Mesenchymal stem cell (in vitro differentiated cells and primary cell): ENCODE measurements at regions not wholly inside any gene's neighbourhood (a gene's known extent, or its start where the extent isn't known, plus 50 kb on each side); places are given as distances from the start of the nearest gene placed in this dataset.

Experiments
- DNase-seq: peaks from one replicate; pipeline ENCODE4 v3.0.0-alpha.2; 2013
- H2AFZ ChIP-seq: one replicate; pipeline ENCODE4 v1.6.1; 2013; ENCODE audit warnings: low read depth, mild to moderate bottlenecking, control low read depth, inconsistent platforms, low read length, moderate library complexity
- H2AK5ac ChIP-seq: 2 replicates; pipeline ENCODE4 v1.6.1; 2013; ENCODE audit warnings: low read length, moderate library complexity, mild to moderate bottlenecking, inconsistent platforms; ENCODE audit not compliant: severe bottlenecking
- H2BK120ac ChIP-seq: one replicate; pipeline ENCODE4 v1.6.1; 2013; ENCODE audit warnings: low read depth, mild to moderate bottlenecking, inconsistent platforms, low read length, moderate library complexity
- H2BK12ac ChIP-seq, 2 experiments: one replicate each; pipeline ENCODE4 v1.6.1; 2013; ENCODE audit warnings: inconsistent platforms in 2 of 2, low read length in 2 of 2, mild to moderate bottlenecking in 2 of 2, moderate library complexity in 2 of 2, control low read depth in 1 of 2
- H2BK15ac ChIP-seq: one replicate; pipeline ENCODE4 v1.6.1; 2013; ENCODE audit warnings: mild to moderate bottlenecking, low read depth, inconsistent platforms; ENCODE audit not compliant: poor library complexity, severe bottlenecking
- H2BK5ac ChIP-seq: 2 replicates; pipeline ENCODE4 v1.6.1; 2013; ENCODE audit warnings: low read depth, mild to moderate bottlenecking, low read length, control low read depth, inconsistent platforms; ENCODE audit not compliant: poor library complexity, severe bottlenecking
- H3K14ac ChIP-seq, 2 experiments: one replicate each; pipeline ENCODE4 v1.6.1; 2013; ENCODE audit warnings: inconsistent platforms in 2 of 2, low read length in 2 of 2, control low read depth in 1 of 2, mild to moderate bottlenecking in 1 of 2, moderate library complexity in 1 of 2
- H3K18ac ChIP-seq, 2 experiments: one replicate each; pipeline ENCODE4 v1.6.1; 2013; ENCODE audit warnings: inconsistent platforms in 2 of 2, low read length in 2 of 2, control low read depth in 1 of 2, low read depth in 1 of 2, mild to moderate bottlenecking in 1 of 2
- H3K23ac ChIP-seq, 2 experiments: one replicate each; pipeline ENCODE4 v1.6.1; 2013; ENCODE audit warnings: inconsistent platforms in 2 of 2, low read length in 2 of 2, mild to moderate bottlenecking in 2 of 2, moderate library complexity in 2 of 2, control low read depth in 1 of 2
- H3K27ac ChIP-seq: 2 replicates; pipeline ENCODE4 v1.5.1; 2013; ENCODE audit warnings: mild to moderate bottlenecking, moderate library complexity, low read length, control low read depth, inconsistent platforms; ENCODE audit not compliant: poor library complexity, severe bottlenecking
- H3K27me3 ChIP-seq, 2 experiments: 2 replicates each; pipeline versions ENCODE4 v1.6.1 to v1.7.0; 2013; ENCODE audit warnings: low read length in 2 of 2, mild to moderate bottlenecking in 2 of 2, moderate library complexity in 2 of 2, control low read depth in 1 of 2, inconsistent platforms in 1 of 2; ENCODE audit not compliant: control insufficient read depth in 1 of 2, insufficient read depth in 1 of 2
- H3K36me3 ChIP-seq, 2 experiments: 2 replicates each; pipeline versions ENCODE4 v1.6.1 to v1.7.0; 2013; ENCODE audit warnings: low read length in 2 of 2, control low read depth in 1 of 2, inconsistent platforms in 1 of 2, low read depth in 1 of 2, mild to moderate bottlenecking in 1 of 2; ENCODE audit not compliant: insufficient read depth in 2 of 2, control insufficient read depth in 1 of 2
- H3K4ac ChIP-seq, 2 experiments: one replicate each; pipeline ENCODE4 v1.6.1; 2013; ENCODE audit warnings: inconsistent platforms in 2 of 2, low read length in 2 of 2, mild to moderate bottlenecking in 2 of 2, moderate library complexity in 2 of 2, control low read depth in 1 of 2, low read depth in 1 of 2
- H3K4me1 ChIP-seq: 2 replicates; pipeline ENCODE4 v1.6.1; 2013; ENCODE audit warnings: low read depth, low read length, control low read depth; ENCODE audit not compliant: control insufficient read depth, insufficient read depth
- H3K4me2 ChIP-seq: 2 replicates; pipeline ENCODE4 v1.6.1; 2013; ENCODE audit warnings: low read length, mild to moderate bottlenecking, inconsistent platforms; ENCODE audit not compliant: poor library complexity, severe bottlenecking
- H3K4me3 ChIP-seq, 2 experiments: 2 replicates each; pipeline versions ENCODE4 v1.5.1 to v1.7.0; 2013; ENCODE audit warnings: low read length in 2 of 2, mild to moderate bottlenecking in 2 of 2, control low read depth in 1 of 2, low read depth in 1 of 2; ENCODE audit not compliant: insufficient read depth in 1 of 2
- H3K79me1 ChIP-seq: replicated peaks from 2 replicates; pipeline ENCODE4 v1.6.1; 2013; ENCODE audit warnings: mild to moderate bottlenecking, control low read depth, low read length, inconsistent platforms; ENCODE audit not compliant: poor library complexity, severe bottlenecking
- H3K9ac ChIP-seq: 2 replicates; pipeline ENCODE4 v1.7.0; 2013; ENCODE audit warnings: mild to moderate bottlenecking, low read length, moderate library complexity
- H3K9me3 ChIP-seq: 2 replicates; pipeline ENCODE4 v1.7.0; 2013; ENCODE audit warnings: mild to moderate bottlenecking, low read length; ENCODE audit not compliant: control insufficient read depth
- H4K8ac ChIP-seq: one replicate; pipeline ENCODE4 v1.6.1; 2013; ENCODE audit warnings: inconsistent platforms, mild to moderate bottlenecking, low read length, moderate library complexity
- H4K91ac ChIP-seq: one replicate; pipeline ENCODE4 v1.6.1; 2013; ENCODE audit warnings: mild to moderate bottlenecking, low read length, inconsistent platforms
- WGBS: methylation state at CpG from one replicate; pipeline ENCODE4 v1.1.7; 2013; ENCODE audit warnings: mixed read lengths; 5-methylcytosine and 5-hydroxymethylcytosine counted together

DNA sequence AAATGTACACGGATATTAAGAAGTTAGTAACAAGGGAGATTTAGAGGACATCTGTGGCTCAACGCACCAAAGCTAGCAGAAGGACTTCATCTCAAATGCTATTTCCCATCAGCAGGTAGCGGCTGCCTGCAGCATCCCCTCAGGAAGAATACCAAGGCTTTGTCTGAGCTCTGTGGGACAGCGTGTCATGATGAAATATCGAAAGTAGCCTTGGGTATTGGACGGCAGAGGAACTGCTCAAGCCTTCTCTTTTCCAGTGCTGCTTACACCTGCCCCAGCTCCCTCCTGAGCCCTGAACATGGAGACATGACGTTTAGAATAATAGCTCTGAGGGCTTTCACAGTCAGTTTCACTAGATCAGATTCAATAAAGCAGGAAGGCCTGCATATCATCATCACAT lies 241.6 kb downstream of the SUCLG1 start:
- no peak overlapping the region for H2BK15ac ChIP-seq
- no peak overlapping the region for H3K4me2 ChIP-seq
- no peaks in the 10 kb centered on the region for H3K36me3 ChIP-seq
- no peaks in the 10 kb centered on the region for H3K9me3 ChIP-seq
- no peak overlapping the region for H2AFZ ChIP-seq
- H3K27ac ChIP-seq: no peak overlapping the region
- no peak overlapping the region for H2BK12ac ChIP-seq
- H3K4me1 ChIP-seq: no peaks in the 10 kb centered on the region
- DNase-seq: no peak
- no peak overlapping the region for H3K4ac ChIP-seq
- H3K79me1 ChIP-seq: no peaks in the 10 kb centered on the region
- 79% methylated on average over 7 of the region's 7 CpGs for WGBS
- H3K23ac ChIP-seq: no peak overlapping the region
- H2AK5ac ChIP-seq: no peak overlapping the region
- H3K4me3 ChIP-seq: no peak overlapping the region
- no peak overlapping the region for H3K9ac ChIP-seq
- H3K18ac ChIP-seq: no peak overlapping the region
- H3K14ac ChIP-seq: no peak overlapping the region
- H3K27me3 ChIP-seq: no peaks in the 10 kb centered on the region
- H4K8ac ChIP-seq: no peak overlapping the region
- H4K91ac ChIP-seq: no peak overlapping the region
- H2BK5ac ChIP-seq: no peak overlapping the region
- H2BK120ac ChIP-seq: no peak overlapping the region

DNA sequence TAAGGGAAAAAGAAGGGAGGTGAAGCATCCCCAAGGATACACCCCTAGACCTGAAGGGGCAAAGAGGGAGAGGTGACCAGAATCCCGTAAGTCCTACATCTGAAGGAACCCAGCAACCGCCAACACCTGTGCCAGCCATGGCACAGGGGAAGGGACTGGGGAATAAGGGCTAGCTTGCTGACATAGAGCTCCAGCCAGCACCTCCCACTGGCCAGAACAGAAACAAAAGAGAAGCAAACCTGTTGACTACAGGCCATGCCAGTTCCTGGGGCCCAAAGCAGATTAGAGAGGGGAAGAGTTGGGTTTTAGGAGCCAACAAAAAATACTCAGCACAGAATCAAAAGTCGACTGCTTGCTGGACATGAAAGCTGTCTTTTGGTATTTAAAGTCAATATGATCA lies 244.6 kb downstream of the SUCLG1 start:
- Histone ChIP-seq H3K18ac (no peak overlapping the region), H3K23ac (no peak overlapping the region)

GRCh38 chr2:84212611-84213314 lies 246.3 kb downstream of the SUCLG1 start:
- Histone ChIP-seq H3K4me2 (no peak overlapping the region), H3K36me3 (no peaks in the 10 kb centered on the region), H3K14ac (no peak overlapping the region), H2BK120ac (no peak overlapping the region), H2BK12ac (no peak overlapping the region), H2BK15ac (no peak overlapping the region), H3K23ac (no peak overlapping the region), H2BK5ac (no peak overlapping the region), H3K4me1 (no peaks in the 10 kb centered on the region), H3K18ac (no peak overlapping the region), H3K79me1 (no peaks in the 10 kb centered on the region), H3K9me3 (no peaks in the 10 kb centered on the region), H3K9ac (no peak overlapping the region), H3K27me3 (no peaks in the 10 kb centered on the region), H3K4me3 (no peak overlapping the region), H4K8ac (no peak overlapping the region), H2AFZ (no peak overlapping the region), H4K91ac (no peak overlapping the region), H3K4ac (no peak overlapping the region), H3K27ac (no peak overlapping the region), H2AK5ac (no peak overlapping the region)
- WGBS: 64% methylated on average over 5 of the region's 5 CpGs
- DNase-seq: no peak

More for the DNA sequence above, 244.6 kb downstream of the SUCLG1 start:
- H2BK12ac ChIP-seq: no peak overlapping the region
- no peak overlapping the region for H2AK5ac ChIP-seq
- WGBS: 50% methylated on average over 3 of the region's 3 CpGs
- H3K79me1 ChIP-seq: no peaks in the 10 kb centered on the region
- no peaks in the 10 kb centered on the region for H3K27me3 ChIP-seq
- no peak overlapping the region for H4K8ac ChIP-seq
- H3K9ac ChIP-seq: no peak overlapping the region
- H2AFZ ChIP-seq: no peak overlapping the region
- no peak for DNase-seq
- no peaks in the 10 kb centered on the region for H3K4me1 ChIP-seq
- no peak overlapping the region for H4K91ac ChIP-seq
- no peak overlapping the region for H3K4me2 ChIP-seq
- no peaks in the 10 kb centered on the region for H3K9me3 ChIP-seq
- H2BK5ac ChIP-seq: no peak overlapping the region
- H3K36me3 ChIP-seq: no peaks in the 10 kb centered on the region
- H3K4ac ChIP-seq: no peak overlapping the region
- no peak overlapping the region for H3K27ac ChIP-seq
- H2BK120ac ChIP-seq: no peak overlapping the region
- H3K14ac ChIP-seq: no peak overlapping the region
- no peak overlapping the region for H3K4me3 ChIP-seq
- no peak overlapping the region for H2BK15ac ChIP-seq

DNA sequence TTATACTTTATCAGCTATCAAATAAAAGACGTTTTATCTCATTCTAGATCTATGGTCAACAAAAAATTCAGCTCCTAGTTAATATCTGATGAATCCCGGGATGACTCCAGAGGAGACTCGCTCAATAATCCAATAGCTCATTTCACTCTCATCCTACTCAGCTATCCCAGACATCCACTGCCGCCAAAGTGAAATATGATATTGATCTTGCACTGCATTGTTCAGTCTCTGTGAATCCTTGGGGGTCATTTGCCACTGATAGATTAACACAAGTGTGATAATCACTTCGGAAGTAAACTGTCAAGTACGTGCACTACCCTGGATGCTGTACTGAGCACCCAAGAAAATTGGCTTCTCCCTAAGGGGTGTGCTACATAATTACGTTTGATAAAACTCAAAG lies 249.1 kb downstream of the SUCLG1 start:
- H2BK5ac ChIP-seq: no peak overlapping the region
- no peak overlapping the region for H3K23ac ChIP-seq
- no peak overlapping the region for H3K27ac ChIP-seq
- no peak overlapping the region for H3K4ac ChIP-seq
- H3K27me3 ChIP-seq: no peaks in the 10 kb centered on the region
- H3K9me3 ChIP-seq: no peaks in the 10 kb centered on the region
- no peak overlapping the region for H3K4me2 ChIP-seq
- no peak for DNase-seq
- H2BK15ac ChIP-seq: no peak overlapping the region
- no peak overlapping the region for H3K14ac ChIP-seq
- no peak overlapping the region for H4K91ac ChIP-seq
- no peak overlapping the region for H3K18ac ChIP-seq
- no peaks in the 10 kb centered on the region for H3K4me1 ChIP-seq
- no peak overlapping the region for H2AK5ac ChIP-seq
- no peaks in the 10 kb centered on the region for H3K36me3 ChIP-seq
- WGBS: 59% methylated on average over 7 of the region's 7 CpGs
- H4K8ac ChIP-seq: no peak overlapping the region
- no peak overlapping the region for H2BK120ac ChIP-seq
- no peak overlapping the region for H3K4me3 ChIP-seq
- H2BK12ac ChIP-seq: no peak overlapping the region
- H3K79me1 ChIP-seq: no peaks in the 10 kb centered on the region
- H2AFZ ChIP-seq: no peak overlapping the region
- H3K9ac ChIP-seq: no peak overlapping the region
